CD14-positive monocyte (primary cell): ENCODE measurements at regions not wholly inside any gene's neighbourhood (a gene's known extent, or its start where the extent isn't known, plus 50 kb on each side); places are given as distances from the start of the nearest gene placed in this dataset.

Source experiments
- DNase-seq, 3 donors: peaks; one replicate each; pipeline ENCODE4 v3.0.0-alpha.2; 2011 to 2022
- H2AFZ ChIP-seq: 2 replicates; pipeline ENCODE4 v1.6.0; 2012; ENCODE audit warnings: mild to moderate bottlenecking, low read depth, low read length, inconsistent platforms; ENCODE audit not compliant: insufficient read depth, poor library complexity, severe bottlenecking
- H3K27ac ChIP-seq, 2 donors: 1 replicate in 1 of 2; 2 replicates in 1 of 2; pipeline ENCODE4 v1.5.1; 2012 to 2013; ENCODE audit warnings: low read length in 2 of 2, control low read depth in 1 of 2, inconsistent platforms in 1 of 2, low read depth in 1 of 2, mild to moderate bottlenecking in 1 of 2
- H3K27me3 ChIP-seq, 2 donors: one replicate each; pipeline versions ENCODE4 v1.6.0 to v1.6.1; 2011 to 2013; ENCODE audit warnings: low read length in 2 of 2; ENCODE audit not compliant: control insufficient read depth in 2 of 2, insufficient read depth in 2 of 2
- H3K36me3 ChIP-seq, 2 donors: replicated peaks in 1 of 2; 1 replicate in 1 of 2; 2 replicates in 1 of 2; pipeline versions ENCODE4 v1.5.1 to v1.6.1; 2012 to 2013; ENCODE audit warnings: low read length in 2 of 2, control low read depth in 1 of 2, inconsistent platforms in 1 of 2, mild to moderate bottlenecking in 1 of 2; ENCODE audit not compliant: insufficient read depth in 2 of 2, control insufficient read depth in 1 of 2
- H3K4me1 ChIP-seq, 2 donors: 1 replicate in 1 of 2; 2 replicates in 1 of 2; pipeline versions ENCODE4 v1.5.1 to v1.6.1; 2012 to 2013; ENCODE audit warnings: low read length in 2 of 2, control low read depth in 1 of 2, inconsistent platforms in 1 of 2, mild to moderate bottlenecking in 1 of 2, moderate library complexity in 1 of 2; ENCODE audit not compliant: insufficient read depth in 2 of 2, control insufficient read depth in 1 of 2
- H3K4me2 ChIP-seq: replicated peaks from 2 replicates; pipeline ENCODE3; 2012; ENCODE audit warnings: low read length, moderate library complexity, mild to moderate bottlenecking; ENCODE audit not compliant: poor library complexity, severe bottlenecking; ENCODE audit errors: extremely low read depth
- H3K4me3 ChIP-seq, 3 experiments: fragments of 200-600 bp in 1 of 3; sonication (generic) in 1 of 3; replicated peaks in 1 of 3; 1 replicate in 2 of 3; 2 replicates in 1 of 3; pipeline ENCODE4 v1.5.1; 2011 to 2013; ENCODE audit warnings: low read length in 3 of 3, mild to moderate bottlenecking in 3 of 3, control low read depth in 2 of 3, low read depth in 2 of 3, inconsistent platforms in 1 of 3, moderate library complexity in 1 of 3
- H3K79me2 ChIP-seq: 2 replicates; pipeline ENCODE4 v1.6.0; 2012; ENCODE audit warnings: mild to moderate bottlenecking, control low read depth, inconsistent platforms, low read length, moderate library complexity; ENCODE audit not compliant: insufficient read depth
- H3K9ac ChIP-seq: 2 replicates; pipeline ENCODE4 v1.6.0; 2017; ENCODE audit warnings: low read length, mild to moderate bottlenecking; ENCODE audit not compliant: insufficient read depth, poor library complexity, severe bottlenecking
- H3K9me3 ChIP-seq, 2 donors: replicated peaks in 1 of 2; 1 replicate in 1 of 2; 2 replicates in 1 of 2; pipeline versions ENCODE4 v1.5.1 to v1.6.1; 2012 to 2013; ENCODE audit warnings: low read length in 2 of 2, control low read depth in 1 of 2; ENCODE audit not compliant: control insufficient read depth in 1 of 2, insufficient read depth in 1 of 2
- H4K20me1 ChIP-seq: 2 replicates; pipeline ENCODE4 v1.6.0; 2012; ENCODE audit warnings: mild to moderate bottlenecking, low read length, control low read depth, moderate library complexity; ENCODE audit not compliant: insufficient read depth
- H3K27ac Mint-ChIP-seq, 7 donors: one replicate each; pipeline ENCODE4 v1.8.0; 2020; ENCODE audit warnings: mild to moderate bottlenecking in 7 of 7, mixed read lengths in 7 of 7, moderate library complexity in 6 of 7, inconsistent platforms in 2 of 7
- H3K27me3 Mint-ChIP-seq, 3 donors: one replicate each; pipeline ENCODE4 v1.8.0; 2021 to 2022; ENCODE audit warnings: low read depth in 3 of 3, mild to moderate bottlenecking in 3 of 3, mixed read lengths in 3 of 3, moderate library complexity in 3 of 3, inconsistent platforms in 1 of 3
- H3K36me3 Mint-ChIP-seq, 2 donors: one replicate each; pipeline ENCODE4 v1.8.0; 2020; ENCODE audit warnings: mixed read lengths in 2 of 2, inconsistent platforms in 1 of 2, mild to moderate bottlenecking in 1 of 2
- H3K4me1 Mint-ChIP-seq: one replicate; pipeline ENCODE4 v1.8.0; 2020; ENCODE audit warnings: mild to moderate bottlenecking, mixed read lengths
- H3K4me3 Mint-ChIP-seq, 2 donors: one replicate each; pipeline ENCODE4 v1.8.0; 2020; ENCODE audit warnings: mild to moderate bottlenecking in 2 of 2, mixed read lengths in 2 of 2, moderate library complexity in 1 of 2
- H3K9me3 Mint-ChIP-seq, 7 donors: one replicate each; pipeline ENCODE4 v1.8.0; 2020 to 2022; ENCODE audit warnings: mixed read lengths in 7 of 7, mild to moderate bottlenecking in 6 of 7, moderate library complexity in 6 of 7, inconsistent platforms in 2 of 7
- WGBS: methylation state at CpG from one replicate; pipeline ENCODE4 v1.1.5; 2013; ENCODE audit warnings: missing lambda C conversion rate; ENCODE audit not compliant: insufficient coverage; 5-methylcytosine and 5-hydroxymethylcytosine counted together
- intact Hi-C, 2 donors: fragments of 100-400 bp; cut with micrococcal nuclease; formaldehyde crosslinking; loops; one replicate each; pipeline versions ENCODE4 v1.15.0 to v1.15.1; 2023
- TF ChIP-seq, protein P1 (sequence below): fragments of 200-600 bp; IDR thresholded peaks from one replicate; pipeline ENCODE4 v1.8.0; 2022; ENCODE audit warnings: antibody characterized with exemption, mild to moderate bottlenecking

DNA sequence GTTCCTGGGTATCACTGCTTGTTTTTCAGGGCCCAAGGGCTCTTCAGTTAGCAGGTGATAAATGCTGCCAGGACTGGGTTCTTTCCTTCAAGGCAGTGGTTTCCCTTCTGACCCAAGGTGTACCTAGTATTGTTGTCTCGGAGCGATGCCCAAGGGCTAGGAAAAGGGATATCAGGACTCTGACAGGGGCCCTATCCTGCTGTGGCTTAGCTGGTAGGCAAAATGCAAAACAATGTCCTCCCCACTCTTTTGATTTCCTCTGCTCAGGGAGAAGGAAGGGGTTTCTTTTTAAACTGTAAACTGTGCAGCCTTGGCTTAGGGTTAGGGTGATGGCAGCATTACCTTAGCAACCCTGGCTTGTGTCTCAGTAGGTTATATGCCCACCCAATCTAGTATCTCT lies 508.8 kb upstream of the CTNND2 start:
- Mint-ChIP-seq H3K27ac (no peak overlapping the region), H3K9me3 (peaks cover 0 to 16% (median 8%) of the 10 kb centered on the region in 7 donors), H3K27me3 (peaks cover 0 to 1% (median 1%) of the 10 kb centered on the region in 3 donors), H3K36me3 (no peaks in the 10 kb centered on the region), H3K4me3 (no peak overlapping the region), H3K4me1 (no peaks in the 10 kb centered on the region)
- no peak overlapping the region for H3K27ac ChIP-seq
- H4K20me1 ChIP-seq = no peaks in the 10 kb centered on the region
- no peaks in the 10 kb centered on the region for H3K27me3 ChIP-seq
- DNase-seq = no peak
- H3K36me3 ChIP-seq = no peaks in the 10 kb centered on the region
- H3K4me3 ChIP-seq = no peak overlapping the region
- H3K4me2 ChIP-seq = no peak overlapping the region
- no peak overlapping the region for H3K9ac ChIP-seq
- H3K9me3 ChIP-seq = peaks cover 12 to 16% of the 10 kb centered on the region in 2 donors
- TF ChIP-seq, protein P1, sequence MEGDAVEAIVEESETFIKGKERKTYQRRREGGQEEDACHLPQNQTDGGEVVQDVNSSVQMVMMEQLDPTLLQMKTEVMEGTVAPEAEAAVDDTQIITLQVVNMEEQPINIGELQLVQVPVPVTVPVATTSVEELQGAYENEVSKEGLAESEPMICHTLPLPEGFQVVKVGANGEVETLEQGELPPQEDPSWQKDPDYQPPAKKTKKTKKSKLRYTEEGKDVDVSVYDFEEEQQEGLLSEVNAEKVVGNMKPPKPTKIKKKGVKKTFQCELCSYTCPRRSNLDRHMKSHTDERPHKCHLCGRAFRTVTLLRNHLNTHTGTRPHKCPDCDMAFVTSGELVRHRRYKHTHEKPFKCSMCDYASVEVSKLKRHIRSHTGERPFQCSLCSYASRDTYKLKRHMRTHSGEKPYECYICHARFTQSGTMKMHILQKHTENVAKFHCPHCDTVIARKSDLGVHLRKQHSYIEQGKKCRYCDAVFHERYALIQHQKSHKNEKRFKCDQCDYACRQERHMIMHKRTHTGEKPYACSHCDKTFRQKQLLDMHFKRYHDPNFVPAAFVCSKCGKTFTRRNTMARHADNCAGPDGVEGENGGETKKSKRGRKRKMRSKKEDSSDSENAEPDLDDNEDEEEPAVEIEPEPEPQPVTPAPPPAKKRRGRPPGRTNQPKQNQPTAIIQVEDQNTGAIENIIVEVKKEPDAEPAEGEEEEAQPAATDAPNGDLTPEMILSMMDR = no peak
- no peak overlapping the region for H2AFZ ChIP-seq
- intact Hi-C loops = no loop called here
- 100% methylated on average over 2 of the region's 2 CpGs for WGBS
- H3K4me1 ChIP-seq = no peaks in the 10 kb centered on the region
- no peaks in the 10 kb centered on the region for H3K79me2 ChIP-seq

DNA sequence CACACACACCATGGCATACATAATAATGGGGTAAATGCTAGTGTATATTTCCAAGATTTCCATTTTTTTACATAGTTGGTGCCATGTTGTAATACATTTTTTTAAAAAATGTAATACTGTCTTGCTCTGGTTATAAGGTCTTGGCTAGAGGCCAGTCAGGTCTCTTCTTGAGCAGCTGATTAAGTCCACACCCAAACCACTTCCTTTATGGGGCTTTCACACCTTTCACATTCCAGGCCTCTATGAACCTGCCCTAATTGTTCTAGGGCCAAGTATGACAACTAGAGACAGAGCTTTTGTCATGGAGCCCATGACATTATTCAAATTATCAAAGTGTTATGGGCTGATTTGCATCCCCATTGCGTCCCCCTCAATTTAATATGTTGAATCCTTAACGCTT lies 495.6 kb upstream of the CTNND2 start:
- intact Hi-C loops = no loop called here
- TF ChIP-seq, protein P1 = no peak
- H3K27me3 ChIP-seq = no peaks in the 10 kb centered on the region

More for the DNA sequence above, 495.6 kb upstream of the CTNND2 start:
- no peaks in the 10 kb centered on the region for H3K36me3 ChIP-seq
- H4K20me1 ChIP-seq = no peaks in the 10 kb centered on the region
- H3K4me3 ChIP-seq = no peak overlapping the region
- Mint-ChIP-seq H3K27ac (no peak overlapping the region), H3K36me3 (no peaks in the 10 kb centered on the region), H3K4me3 (no peak overlapping the region), H3K27me3 (peaks cover 0 to 2% (median 0%) of the 10 kb centered on the region in 3 donors), H3K9me3 (peaks cover 0 to 4% (median 2%) of the 10 kb centered on the region in 7 donors), H3K4me1 (no peaks in the 10 kb centered on the region)
- H3K9ac ChIP-seq = no peak overlapping the region
- no peak for DNase-seq
- H3K4me1 ChIP-seq = no peaks in the 10 kb centered on the region
- no peaks in the 10 kb centered on the region for H3K79me2 ChIP-seq
- no peak overlapping the region for H3K27ac ChIP-seq
- H2AFZ ChIP-seq = no peak overlapping the region
- WGBS = no CpG with 5 or more reads among the region's 2 CpGs
- no peak overlapping the region for H3K4me2 ChIP-seq
- H3K9me3 ChIP-seq = peaks cover 0 to 4% of the 10 kb centered on the region in 2 donors
